Caco-2 (cell line): ENCODE measurements at regions not wholly inside any gene's neighbourhood (a gene's known extent, or its start where the extent isn't known, plus 50 kb on each side); places are given as distances from the start of the nearest gene placed in this dataset.

Experiments
- BruUV-seq: library from RNA; stranded (reverse); fragments of 400-500 nt; replicated peaks from 2 replicates; lab custom pipeline; 2021; lab: Mats Ljungman, UMichigan
- CTCF ChIA-PET: fragments of 300-600 bp; sonication (Branson Sonifier 250); formaldehyde crosslinking; loops from one replicate; lab custom pipeline; 2022; ENCODE audit warnings: antibody characterized with exemption; lab: Charles Lee
- POLR2A ChIA-PET: fragments of 300-600 bp; sonication (Branson Sonifier 250); formaldehyde crosslinking; loops from one replicate; lab custom pipeline; 2022; ENCODE audit warnings: antibody characterized with exemption; lab: Charles Lee
- DNase-seq, 2 experiments: peaks; one replicate each; pipeline versions ENCODE4 v3.0.0 to v3.0.0-alpha.2; 2020 to 2022
- H3K27me3 ChIP-seq: replicated peaks from 2 replicates; pipeline ENCODE4 v1.6.0; 2011; ENCODE audit warnings: low read length; ENCODE audit not compliant: control insufficient read depth, insufficient read depth
- H3K36me3 ChIP-seq: 2 replicates; pipeline ENCODE4 v1.5.1; 2011; ENCODE audit warnings: low read length; ENCODE audit not compliant: control insufficient read depth, insufficient read depth
- H3K4me1 ChIP-seq: fragments of 250-450 bp; sonication (Bioruptor Pico); 2 replicates; pipeline ENCODE4 v1.5.1; 2020; ENCODE audit warnings: mild to moderate bottlenecking
- H3K4me3 ChIP-seq: 2 replicates; pipeline ENCODE4 v1.5.1; 2011; ENCODE audit warnings: low read depth, mild to moderate bottlenecking, control low read depth, low read length
- H3K9me3 ChIP-seq: fragments of 250-450 bp; sonication (Bioruptor Pico); 2 replicates; pipeline ENCODE4 v1.5.1; 2020; ENCODE audit warnings: mild to moderate bottlenecking, moderate library complexity
- H3K27ac Mint-ChIP-seq: one replicate; pipeline ENCODE4 v1.8.0; 2022; ENCODE audit warnings: mixed read lengths; ENCODE audit not compliant: unreplicated experiment
- H3K27me3 Mint-ChIP-seq: one replicate; pipeline ENCODE4 v1.8.0; 2022; ENCODE audit warnings: mixed read lengths; ENCODE audit not compliant: insufficient read depth, unreplicated experiment
- H3K36me3 Mint-ChIP-seq: one replicate; pipeline ENCODE4 v1.8.0; 2022; ENCODE audit warnings: mild to moderate bottlenecking, mixed read lengths; ENCODE audit not compliant: insufficient read depth, unreplicated experiment
- H3K4me1 Mint-ChIP-seq: one replicate; pipeline ENCODE4 v1.8.0; 2022; ENCODE audit warnings: low read depth, mixed read lengths; ENCODE audit not compliant: unreplicated experiment
- H3K4me3 Mint-ChIP-seq: one replicate; pipeline ENCODE4 v1.8.0; 2022; ENCODE audit warnings: mild to moderate bottlenecking, moderate library complexity, mixed read lengths; ENCODE audit not compliant: unreplicated experiment
- H3K9me3 Mint-ChIP-seq: one replicate; pipeline ENCODE4 v1.8.0; 2022; ENCODE audit warnings: mixed read lengths; ENCODE audit not compliant: unreplicated experiment
- CTCF ChIP-seq, 2 experiments: fragments of 200-600 bp in 1 of 2; IDR thresholded peaks; 1 replicate in 1 of 2; 2 replicates in 1 of 2; pipeline versions ENCODE4 v1.5.1 to v1.8.0; 2011 to 2022; ENCODE audit warnings: antibody characterized with exemption in 1 of 2, control low read depth in 1 of 2, inconsistent platforms in 1 of 2, low read depth in 1 of 2, low read length in 1 of 2, mild to moderate bottlenecking in 1 of 2, moderate library complexity in 1 of 2; ENCODE audit not compliant: insufficient read depth in 1 of 2, severe bottlenecking in 1 of 2, unreplicated experiment in 1 of 2
- intact Hi-C: fragments of 100-400 bp; cut with micrococcal nuclease; formaldehyde crosslinking; loops from one replicate; pipeline ENCODE4 v1.10.0; 2022; ENCODE audit not compliant: unreplicated experiment

- Histone ChIP-seq H3K36me3 (no peaks in the 10 kb centered on the region), H3K4me3 (no peak overlapping the region), H3K9me3 (no peaks in the 10 kb centered on the region), H3K27me3 (no peaks in the 10 kb centered on the region), H3K4me1 (no peaks in the 10 kb centered on the region)
- Mint-ChIP-seq H3K27ac (no peak overlapping the region), H3K9me3 (peaks cover 29% of the 10 kb centered on the region), H3K4me3 (no peak overlapping the region), H3K27me3 (no peaks in the 10 kb centered on the region), H3K4me1 (no peaks in the 10 kb centered on the region), H3K36me3 (no peaks in the 10 kb centered on the region)
- BruUV-seq: no TSS peak
- DNase-seq: no peak
- intact Hi-C loops: loop anchor here (10.0 kb wide), 1 partner anchor 1454 kb away; no protein-coding TSS in a partner anchor
- no peak for TF ChIP-seq CTCF (IDR thresholded peaks at IDR 0.05; ENCODE audit: insufficient read depth in 1 of 2, low read depth in 1 of 2, low read length in 1 of 2, severe bottlenecking in 1 of 2, unreplicated experiment in 1 of 2)
- POLR2A ChIA-PET: no interaction called here
- CTCF ChIA-PET: no interaction called here
These were observed 266.3 kb downstream of the TBL1XR1 start for GRCh38 chr3:176930942-176931341.

DNA sequence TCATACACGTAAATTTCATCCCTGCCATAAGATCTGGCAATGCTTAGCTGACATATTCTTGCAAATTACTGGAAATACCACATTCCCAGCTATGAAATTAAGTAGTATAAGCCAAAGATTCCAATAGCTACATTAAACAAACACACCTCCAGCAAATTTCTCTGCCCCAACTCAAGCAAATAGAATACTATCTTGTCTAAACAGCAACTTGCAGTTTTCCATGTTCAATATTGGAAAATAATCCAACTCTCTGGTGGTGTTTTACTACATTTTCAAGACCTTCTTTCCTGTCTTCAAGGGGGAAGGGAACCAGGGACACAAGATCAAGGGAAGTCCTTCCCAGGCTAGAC lies 268.7 kb downstream of the TBL1XR1 start:
- intact Hi-C loops: no loop called here
- H3K36me3 Mint-ChIP-seq: no peaks in the 10 kb centered on the region
- Histone ChIP-seq H3K9me3 (no peaks in the 10 kb centered on the region), H3K36me3 (no peaks in the 10 kb centered on the region), H3K4me1 (no peaks in the 10 kb centered on the region), H3K4me3 (no peak overlapping the region), H3K27me3 (no peaks in the 10 kb centered on the region)
- no peak for TF ChIP-seq CTCF (IDR thresholded peaks at IDR 0.05; ENCODE audit: insufficient read depth in 1 of 2, low read depth in 1 of 2, low read length in 1 of 2, severe bottlenecking in 1 of 2, unreplicated experiment in 1 of 2)
- POLR2A ChIA-PET: no interaction called here
- no peaks in the 10 kb centered on the region for H3K27me3 Mint-ChIP-seq
- no peak overlapping the region for H3K4me3 Mint-ChIP-seq
- no peaks in the 10 kb centered on the region for H3K4me1 Mint-ChIP-seq
- no peak for DNase-seq
- CTCF ChIA-PET: interaction anchor here (1.3 kb wide), 1 partner anchor 56 kb away, joined by 3 read pairs; no protein-coding TSS in a partner anchor
- H3K27ac Mint-ChIP-seq: no peak overlapping the region
- peaks cover 9% of the 10 kb centered on the region for H3K9me3 Mint-ChIP-seq
- BruUV-seq: no TSS peak

DNA sequence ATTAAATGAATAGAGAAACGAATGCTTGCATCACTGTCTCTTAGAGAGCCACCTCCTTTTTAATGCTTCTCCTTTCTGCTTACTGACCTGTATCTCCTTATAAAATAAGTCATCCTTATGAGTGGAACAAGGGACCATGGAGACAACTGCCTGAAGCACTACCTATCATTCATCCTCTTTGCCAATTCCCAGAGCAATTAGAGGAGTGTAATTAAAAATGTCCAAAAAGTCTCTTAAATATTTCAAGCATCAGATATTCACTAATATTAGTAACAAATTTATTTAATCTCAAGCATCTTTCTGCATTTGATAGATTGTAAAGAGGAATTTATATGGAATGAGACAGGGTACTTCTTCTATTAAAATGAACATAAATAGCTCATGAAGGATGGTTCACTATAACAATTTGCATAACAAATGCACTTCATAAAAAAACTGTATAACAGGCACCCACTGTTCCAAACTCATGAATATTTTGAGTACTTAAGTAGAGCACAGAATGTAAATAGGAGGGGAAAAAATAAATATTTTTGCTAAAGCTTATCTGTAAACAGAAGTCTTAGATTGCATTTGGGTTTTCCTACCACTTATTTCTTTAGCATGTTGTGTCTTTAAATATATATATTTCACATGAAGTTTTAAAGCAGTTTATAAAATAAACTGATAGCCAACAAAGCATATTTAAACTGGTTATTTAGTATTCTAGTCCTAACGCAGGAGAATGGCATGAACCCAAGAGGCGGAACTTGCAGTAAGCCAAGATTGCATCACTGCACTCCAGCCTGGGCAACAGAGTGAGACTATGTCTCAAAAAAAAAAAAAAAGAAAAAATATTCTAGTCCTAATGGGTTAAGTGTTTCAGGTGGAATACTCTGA lies 269.3 kb downstream of the TBL1XR1 start:
- Histone ChIP-seq H3K9me3 (no peaks in the 10 kb centered on the region), H3K4me3 (no peak overlapping the region), H3K4me1 (no peaks in the 10 kb centered on the region), H3K36me3 (no peaks in the 10 kb centered on the region), H3K27me3 (no peaks in the 10 kb centered on the region)
- no peaks in the 10 kb centered on the region for H3K36me3 Mint-ChIP-seq
- no TSS peak for BruUV-seq
- no peak overlapping the region for H3K27ac Mint-ChIP-seq
- ChIA-PET CTCF (interaction anchor here (1.3 kb wide), 1 partner anchor 55 kb away, joined by 3 read pairs; no protein-coding TSS in a partner anchor), POLR2A (no interaction called here)
- H3K4me1 Mint-ChIP-seq: no peaks in the 10 kb centered on the region
- DNase-seq: no peak
- H3K4me3 Mint-ChIP-seq: no peak overlapping the region
- H3K27me3 Mint-ChIP-seq: no peaks in the 10 kb centered on the region
- TF ChIP-seq CTCF (IDR thresholded peaks at IDR 0.05; ENCODE audit: insufficient read depth in 1 of 2, low read depth in 1 of 2, low read length in 1 of 2, severe bottlenecking in 1 of 2, unreplicated experiment in 1 of 2): no peak
- intact Hi-C loops: no loop called here
- H3K9me3 Mint-ChIP-seq: peaks cover 3% of the 10 kb centered on the region
